ENCODE measurements at regions not wholly inside any gene's neighbourhood (a gene's known extent, or its start where the extent isn't known, plus 50 kb on each side); places are given as distances from the start of the nearest gene placed in this dataset.
A peak's percentile ranks its signal among the peaks of the same experiment; 100 is the strongest.

GRCh38 chr4:140271553-140271952 lies 101.9 kb upstream of the SCOC start:
- DNase-seq, result no peak

- no peak for DNase-seq
Observed at GRCh38 chr4:140269369-140269768, 104.1 kb upstream of the SCOC start.

DNA sequence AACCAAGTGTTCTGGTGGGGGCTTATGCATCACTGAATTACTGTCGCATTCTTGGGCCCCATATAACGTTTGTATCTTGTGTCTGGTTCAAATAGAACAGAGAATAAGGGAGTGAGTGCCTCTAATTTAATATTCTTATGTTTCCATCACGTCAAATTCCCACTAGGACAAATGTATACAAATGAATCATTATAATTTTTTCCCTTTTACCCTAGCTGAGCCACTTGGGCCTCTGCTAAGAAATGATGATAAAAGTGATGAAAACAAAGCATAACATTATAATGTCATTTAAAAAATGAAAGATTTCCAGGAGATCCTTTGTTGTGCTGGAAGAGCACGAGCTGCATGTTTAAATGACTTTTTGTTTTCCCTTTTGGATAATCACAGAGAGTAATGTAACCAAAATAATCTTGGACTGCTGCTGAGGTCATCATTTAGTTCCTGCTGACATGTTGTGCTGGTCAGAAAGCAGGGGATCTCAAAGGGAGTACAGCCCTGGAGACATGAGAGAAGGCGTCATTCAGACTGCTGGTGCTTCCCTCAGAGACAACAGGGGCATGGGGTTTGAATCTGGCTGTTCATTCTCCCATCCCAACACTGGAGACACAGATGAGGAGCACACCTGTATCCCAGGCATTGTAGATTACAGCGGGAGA lies 105.1 kb upstream of the SCOC start:
- DNase-seq, result no peak

- no peak for DNase-seq
Observed at GRCh38 chr4:140267576-140267975, 105.9 kb upstream of the SCOC start.

DNA sequence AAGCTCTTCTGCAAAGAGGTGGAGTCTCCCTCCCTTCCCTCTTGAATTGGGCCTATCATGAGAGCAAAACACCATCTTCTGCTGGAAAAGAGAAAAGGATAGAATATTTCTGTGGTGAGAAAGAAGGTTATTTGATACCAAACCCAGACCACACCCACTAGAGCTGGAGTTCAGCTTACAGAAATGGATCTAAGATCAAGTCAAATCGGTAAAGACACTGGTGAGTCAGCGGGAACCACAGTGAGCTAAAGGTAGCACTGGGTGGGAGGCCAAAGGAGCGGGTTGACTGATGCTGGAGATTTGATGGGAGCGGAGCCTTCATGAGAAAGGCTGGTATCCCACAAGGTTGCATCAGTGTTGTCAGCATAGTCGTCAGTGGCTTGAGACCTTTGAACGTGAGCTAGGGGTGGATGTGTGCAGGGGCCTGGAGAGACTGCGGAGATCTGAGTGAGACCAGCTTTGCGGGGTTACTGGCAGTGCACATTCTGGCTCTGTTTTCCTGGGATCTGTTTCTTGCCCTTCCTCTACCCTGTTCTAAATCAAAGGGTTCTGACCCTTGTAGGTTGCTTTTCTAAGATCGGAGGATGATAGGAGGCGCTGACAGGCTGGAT lies 106.4 kb upstream of the SCOC start:
- DNase-seq, result peak; percentile 4

GRCh38 chr4:140260227-140260626 lies 106.2 kb upstream of the MAML3 start:
- DNase-seq, result peak; percentile 69

GRCh38 chr4:140258476-140258875 lies 104.5 kb upstream of the MAML3 start:
- DNase-seq, result no peak

DNA sequence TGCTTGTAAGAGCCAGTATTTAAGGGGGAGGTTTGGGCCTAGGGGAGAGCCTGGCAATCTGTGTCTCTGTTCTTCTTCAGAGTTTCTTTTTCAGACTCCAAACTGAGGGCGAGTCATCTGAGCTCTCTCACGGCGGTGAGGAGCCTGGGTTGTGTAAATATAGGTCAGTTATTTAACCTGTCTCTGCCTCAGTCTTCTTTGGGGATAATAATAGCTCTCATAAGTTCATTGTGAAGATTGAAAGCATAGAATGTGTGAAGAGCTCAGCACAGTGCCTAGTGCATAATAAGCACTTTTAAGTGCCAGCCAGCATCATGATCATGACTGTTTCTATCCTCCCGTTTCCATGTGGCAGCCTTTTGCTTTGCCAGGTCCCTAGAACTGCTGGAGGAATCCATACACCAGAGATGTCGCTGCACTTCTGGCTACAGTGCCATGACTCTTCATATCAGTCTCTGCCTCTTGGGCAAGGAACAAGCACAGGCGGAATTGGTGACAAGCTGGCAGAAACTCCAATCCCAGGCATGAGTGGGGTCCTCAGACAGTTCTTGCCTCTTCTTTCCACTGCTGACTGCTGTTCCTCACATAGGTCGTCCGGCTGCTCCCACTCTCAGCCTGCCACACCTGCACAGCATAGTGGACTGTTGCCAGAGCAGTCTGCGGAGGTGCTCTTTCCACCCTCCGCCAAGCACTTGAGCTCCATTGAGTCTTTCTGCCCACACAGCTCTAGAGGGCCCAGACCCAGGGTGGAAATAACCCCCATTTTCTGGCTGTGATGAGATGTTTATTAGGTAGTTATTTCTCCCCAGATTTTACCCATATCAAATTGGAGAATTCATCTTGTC lies 103.7 kb upstream of the MAML3 start:
- DNase-seq, result peak; percentile 7

- DNase-seq, result peak; percentile 49
Observed at GRCh38 chr4:140256941-140257340, 103.0 kb upstream of the MAML3 start.

- peak; percentile 72 for DNase-seq
Observed at GRCh38 chr4:140256335-140256734, 102.4 kb upstream of the MAML3 start.

- DNase-seq, result no peak
Observed at GRCh38 chr4:140255927-140256326, 101.9 kb upstream of the MAML3 start.

DNA sequence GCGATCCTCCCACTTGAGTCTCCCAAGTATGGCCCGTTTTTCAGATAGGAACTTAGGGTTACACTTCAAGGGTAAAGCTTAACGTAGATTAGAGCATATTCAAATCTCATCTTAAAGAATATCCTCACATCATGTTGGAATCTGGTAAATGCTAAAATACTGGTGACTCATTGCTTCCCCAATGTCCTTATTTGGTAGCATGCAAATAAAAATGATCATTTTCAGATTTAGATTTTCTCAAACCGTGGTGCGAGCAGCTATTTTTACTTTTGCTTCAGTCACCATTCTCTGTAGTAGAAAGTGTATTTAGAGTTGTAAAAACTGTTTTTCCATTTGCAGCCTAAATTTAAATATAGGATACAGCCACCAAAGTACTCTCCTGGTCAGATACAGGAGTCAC lies 101.5 kb upstream of the MAML3 start:
- peak; percentile 45 for DNase-seq

DNA sequence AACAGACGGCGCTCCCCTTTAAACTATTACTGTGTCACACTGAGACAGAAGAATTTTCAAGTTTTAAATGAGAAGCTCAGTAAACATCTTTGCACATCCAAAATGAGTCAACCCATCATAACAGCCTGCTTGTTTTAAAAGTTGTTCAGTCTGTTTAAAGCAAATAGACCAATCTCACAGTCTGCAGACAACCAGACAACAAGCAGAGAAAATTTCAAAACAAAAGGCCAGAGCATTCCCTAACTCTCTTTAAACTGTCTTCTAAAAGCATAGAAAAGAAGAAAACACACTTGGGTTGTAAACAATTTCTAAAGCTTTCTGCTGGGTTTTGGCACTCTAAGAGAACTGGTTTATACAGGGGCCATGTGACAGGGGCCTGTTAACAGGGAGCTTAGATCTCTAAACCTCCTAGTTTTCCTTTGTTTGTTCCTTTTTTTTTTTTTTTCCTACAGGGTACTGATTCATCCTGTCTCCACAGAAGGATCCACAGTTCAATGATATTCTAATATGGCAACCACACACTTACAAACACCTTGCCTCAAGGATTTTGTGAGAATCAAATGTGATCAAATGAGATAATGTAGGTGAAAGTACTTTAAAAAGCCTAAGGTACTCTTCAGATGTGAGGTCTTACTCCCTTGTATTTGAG lies 100.8 kb upstream of the MAML3 start:
- peak; percentile 9 for DNase-seq

DNA sequence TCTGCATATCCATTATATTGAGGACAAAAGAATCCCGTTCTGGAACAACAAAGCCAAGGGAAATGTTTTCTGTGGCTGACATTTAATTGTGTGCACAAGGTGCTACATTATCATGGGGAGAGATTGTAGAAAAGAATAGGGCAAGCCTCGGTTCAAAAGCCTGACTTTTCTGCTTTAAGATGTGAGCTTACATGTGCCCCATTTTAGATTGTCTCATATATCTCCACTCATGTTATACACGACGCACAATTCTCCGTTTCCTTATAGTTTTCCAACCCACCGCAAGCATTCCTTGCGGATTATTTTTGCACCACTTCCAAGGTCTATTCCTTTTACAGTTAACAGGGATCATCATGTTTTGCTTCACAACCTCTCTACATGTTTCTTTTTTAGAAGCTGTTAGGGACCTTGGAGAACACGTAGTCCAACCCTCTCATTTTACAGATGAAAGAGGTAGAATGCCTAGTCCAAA lies 99.6 kb upstream of the MAML3 start:
- DNase-seq, result no peak

DNA sequence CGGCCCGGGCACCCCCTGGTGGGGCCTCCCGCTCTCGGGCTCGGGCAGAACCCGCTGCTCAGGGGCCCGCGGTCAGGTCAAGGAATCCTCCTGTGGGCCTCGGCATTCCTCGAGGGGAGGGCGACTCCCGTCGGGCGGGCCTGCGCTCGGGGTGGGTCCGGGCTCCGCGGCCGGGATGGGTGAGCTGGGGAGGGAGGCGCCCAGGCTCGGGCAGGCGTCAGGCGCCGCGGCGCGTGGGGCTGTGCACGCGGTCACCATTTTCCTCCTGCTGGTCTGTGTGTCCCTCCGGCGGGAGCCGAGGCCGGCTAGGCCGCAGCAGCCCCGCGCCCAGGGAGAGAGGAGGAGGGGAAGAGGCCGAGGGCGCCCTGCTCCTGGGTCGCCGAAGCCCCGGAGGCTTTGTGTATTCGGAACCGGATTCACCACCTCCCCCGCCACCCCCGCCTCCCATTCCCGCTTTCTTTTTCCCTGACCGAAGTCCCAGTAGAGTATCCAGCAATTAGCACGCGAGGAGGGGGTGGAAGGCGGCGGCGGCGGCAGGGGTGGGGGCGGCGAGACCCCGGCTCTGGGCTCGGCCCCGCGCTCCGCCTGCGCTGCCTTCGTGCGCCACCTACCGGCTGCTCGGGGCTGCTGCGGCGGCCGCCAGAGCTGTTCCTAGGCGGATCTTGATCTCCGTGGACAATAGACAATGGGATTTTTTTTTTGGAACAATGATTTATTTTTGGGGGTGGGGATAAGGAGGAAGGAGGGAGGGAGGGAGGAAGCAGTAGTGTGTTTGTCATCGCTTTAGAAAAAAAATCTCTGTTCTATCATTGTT lies 99.0 kb upstream of the MAML3 start:
- peak; percentile 22 for DNase-seq

- DNase-seq, result no peak
Observed at GRCh38 chr4:140252141-140252741, 98.3 kb upstream of the MAML3 start.

GRCh38 chr4:140251571-140251970 lies 97.6 kb upstream of the MAML3 start:
- DNase-seq, result no peak

DNA sequence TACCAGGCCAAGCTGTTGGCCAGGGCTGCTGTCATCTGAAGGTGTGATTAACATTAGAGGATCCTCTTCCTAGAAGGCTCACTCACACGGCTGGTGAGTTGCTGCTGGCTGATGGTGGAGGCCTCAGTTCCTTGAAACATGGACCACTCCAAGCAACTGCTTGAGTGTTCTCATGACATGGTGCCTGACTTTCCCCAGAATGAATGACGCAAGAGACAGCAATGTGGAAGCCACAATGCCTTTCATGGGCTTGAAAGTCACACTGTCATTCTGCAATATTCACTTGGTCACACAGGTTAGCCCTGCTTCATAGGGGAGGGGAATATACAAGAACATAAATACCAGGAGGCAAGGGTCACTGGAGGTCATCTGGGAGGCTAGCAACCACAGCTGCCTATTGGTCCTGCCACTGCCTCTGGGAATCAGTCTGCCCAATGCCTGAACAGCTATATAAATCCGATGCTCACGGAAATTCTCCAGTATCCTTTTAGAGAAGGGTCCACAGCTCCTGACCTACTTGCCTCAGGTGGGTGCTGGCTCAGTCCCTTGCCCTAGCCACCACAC lies 97.1 kb upstream of the MAML3 start:
- no peak for DNase-seq

- DNase-seq, result no peak
Observed at GRCh38 chr4:140249351-140249750, 95.4 kb upstream of the MAML3 start.

GRCh38 chr4:140247237-140247636 lies 93.3 kb upstream of the MAML3 start:
- no peak for DNase-seq

DNA sequence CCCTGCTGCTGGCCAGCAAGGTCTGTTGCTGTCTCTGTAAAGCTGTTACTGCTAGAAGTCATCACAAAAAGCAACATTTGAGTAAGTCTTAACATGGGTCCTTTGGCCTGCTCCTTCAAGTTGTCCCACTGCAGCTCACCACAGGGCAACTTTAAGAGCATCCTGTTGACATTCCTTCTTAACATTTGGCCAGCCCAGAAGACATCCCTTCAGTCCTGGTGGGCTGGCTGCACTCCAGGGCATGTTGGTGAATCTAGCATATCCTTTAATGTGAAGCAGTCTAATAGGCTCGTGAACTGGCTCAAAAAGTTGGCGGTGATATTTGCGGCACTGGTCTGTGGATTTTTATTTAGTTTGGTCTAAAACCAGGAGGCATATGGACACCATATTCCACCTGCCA lies 92.2 kb upstream of the MAML3 start:
- DNase-seq, result no peak

DNA sequence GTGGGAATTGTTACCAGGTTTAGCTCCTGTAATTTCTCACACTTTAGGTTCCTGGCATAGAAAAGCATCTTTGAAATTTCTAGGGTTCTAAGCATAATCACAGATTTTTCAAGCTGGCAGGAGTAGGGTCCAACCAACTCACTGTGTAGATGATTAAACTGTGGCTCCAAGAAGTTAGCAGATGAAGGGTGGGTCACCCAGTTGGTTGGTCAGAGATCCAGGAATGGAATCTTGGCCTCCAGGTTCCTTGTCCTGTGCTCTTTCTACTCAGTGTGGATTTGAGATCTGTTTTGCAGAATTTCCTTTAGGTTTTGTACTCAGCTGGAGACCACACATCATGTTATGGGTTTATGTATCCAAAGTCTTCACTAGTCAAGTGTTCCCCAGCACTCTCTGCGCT lies 90.3 kb upstream of the MAML3 start:
- no peak for DNase-seq
